Stomach (tissue), 4 donors: ENCODE measurements at regions not wholly inside any gene's neighbourhood (a gene's known extent, or its start where the extent isn't known, plus 50 kb on each side); places are given as distances from the start of the nearest gene placed in this dataset.

Experiments
- CTCF ChIP-seq, 7 experiments: fragments of 450-650 bp in 4 of 7; fragments of 200-600 bp in 3 of 7; sonication (generic) in 3 of 7; IDR thresholded peaks; one replicate each; pipeline ENCODE4 v1.5.1; 2016 to 2019; ENCODE audit warnings: antibody characterized with exemption in 7 of 7, control low read depth in 2 of 7, mild to moderate bottlenecking in 1 of 7
- EP300 ChIP-seq: sonication (generic); formaldehyde crosslinking; IDR thresholded peaks from one replicate; pipeline ENCODE4 v1.6.1; 2017; ENCODE audit warnings: antibody characterized with exemption
- POLR2A ChIP-seq, 4 donors: fragments of 450-650 bp; IDR thresholded peaks; one replicate each; pipeline ENCODE4 v1.6.1; 2016; ENCODE audit warnings: antibody characterized with exemption in 4 of 4, control low read depth in 2 of 4, mild to moderate bottlenecking in 1 of 4, moderate library complexity in 1 of 4
- POLR2AphosphoS5 ChIP-seq, 3 donors: sonication (generic); formaldehyde crosslinking; IDR thresholded peaks; one replicate each; pipeline ENCODE4 v1.6.1; 2016; ENCODE audit warnings: antibody characterized with exemption in 3 of 3

- TF ChIP-seq CTCF (IDR thresholded peaks at IDR 0.05) (no peak), POLR2A (IDR thresholded peaks at IDR 0.05) (no peak), EP300 (no peak), POLR2AphosphoS5 (IDR thresholded peaks at IDR 0.05) (no peak)
Observed at GRCh38 chr3:87873136-87873535, 185.7 kb downstream of the CGGBP1 start.
